ENCODE measurements at regions not wholly inside any gene's neighbourhood (a gene's known extent, or its start where the extent isn't known, plus 50 kb on each side); places are given as distances from the start of the nearest gene placed in this dataset.

DNA sequence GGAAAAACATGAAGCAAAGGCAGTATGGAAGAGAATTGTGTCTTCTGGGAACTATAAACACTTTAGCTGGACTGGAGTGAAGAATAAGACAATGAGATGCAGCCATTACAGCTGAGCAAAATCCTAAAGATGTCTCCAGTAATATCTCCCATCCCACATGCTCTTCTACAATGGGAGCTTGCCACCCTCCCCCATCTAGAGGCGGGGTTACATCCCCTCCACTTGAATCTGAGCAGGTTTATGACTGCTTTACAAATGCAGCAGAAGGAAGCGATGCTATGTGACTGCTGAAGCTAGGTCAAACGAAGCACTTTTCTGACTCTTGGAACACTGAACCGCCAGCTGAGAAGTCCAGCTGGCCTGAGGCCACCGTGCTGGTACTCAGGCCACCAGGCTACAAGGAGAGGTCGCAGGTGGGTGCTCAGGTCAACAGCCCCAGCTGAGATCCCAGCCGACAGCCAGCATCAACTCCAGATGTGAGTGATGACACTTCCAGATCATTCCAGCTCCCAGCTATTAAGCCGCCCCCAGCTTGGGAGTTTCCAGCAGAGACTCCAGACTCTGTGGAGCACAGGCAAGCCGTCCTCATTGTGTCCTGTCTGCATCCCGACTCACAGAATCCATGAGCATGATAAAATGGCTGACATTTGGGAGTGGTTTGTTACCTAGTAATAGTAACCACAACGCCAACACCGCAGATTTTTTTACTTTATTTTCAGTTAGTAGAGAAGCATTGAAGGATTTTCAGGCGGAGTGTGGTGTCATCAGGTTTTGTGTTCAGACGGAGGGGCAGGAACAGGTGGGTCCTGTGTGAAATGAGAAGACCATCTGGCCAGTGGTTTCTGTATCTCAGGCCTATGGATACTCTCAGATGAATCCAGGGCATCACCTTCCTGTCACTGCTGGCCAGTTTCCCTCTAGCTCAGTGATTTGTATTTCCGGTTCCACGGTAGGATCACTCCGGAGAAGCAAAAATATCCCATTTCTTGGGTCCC is 89.3 kb downstream of the NPY start:
- no peak for TF ChIP-seq POLR2AphosphoS5 (IDR thresholded peaks at IDR 0.05; ENCODE audit: low read depth)
- TF ChIP-seq, protein P1, sequence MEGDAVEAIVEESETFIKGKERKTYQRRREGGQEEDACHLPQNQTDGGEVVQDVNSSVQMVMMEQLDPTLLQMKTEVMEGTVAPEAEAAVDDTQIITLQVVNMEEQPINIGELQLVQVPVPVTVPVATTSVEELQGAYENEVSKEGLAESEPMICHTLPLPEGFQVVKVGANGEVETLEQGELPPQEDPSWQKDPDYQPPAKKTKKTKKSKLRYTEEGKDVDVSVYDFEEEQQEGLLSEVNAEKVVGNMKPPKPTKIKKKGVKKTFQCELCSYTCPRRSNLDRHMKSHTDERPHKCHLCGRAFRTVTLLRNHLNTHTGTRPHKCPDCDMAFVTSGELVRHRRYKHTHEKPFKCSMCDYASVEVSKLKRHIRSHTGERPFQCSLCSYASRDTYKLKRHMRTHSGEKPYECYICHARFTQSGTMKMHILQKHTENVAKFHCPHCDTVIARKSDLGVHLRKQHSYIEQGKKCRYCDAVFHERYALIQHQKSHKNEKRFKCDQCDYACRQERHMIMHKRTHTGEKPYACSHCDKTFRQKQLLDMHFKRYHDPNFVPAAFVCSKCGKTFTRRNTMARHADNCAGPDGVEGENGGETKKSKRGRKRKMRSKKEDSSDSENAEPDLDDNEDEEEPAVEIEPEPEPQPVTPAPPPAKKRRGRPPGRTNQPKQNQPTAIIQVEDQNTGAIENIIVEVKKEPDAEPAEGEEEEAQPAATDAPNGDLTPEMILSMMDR (IDR thresholded peaks at IDR 0.05; ENCODE audit: insufficient read depth, low read length), result no peak
- TF ChIP-seq GABPA (IDR thresholded peaks at IDR 0.05; ENCODE audit: low read depth), result no peak
